SK-N-SH (cell line): ENCODE measurements at regions not wholly inside any gene's neighbourhood (a gene's known extent, or its start where the extent isn't known, plus 50 kb on each side); places are given as distances from the start of the nearest gene placed in this dataset.

Experiments
- CTCF ChIA-PET: fragments of 300-600, 350-600 bp; formaldehyde crosslinking; extraction: SDS; loops from one replicate; lab custom pipeline; 2021; lab: Yijun Ruan, JAX
- POLR2A ChIA-PET: fragments of 350-600 bp; sonication (Branson Sonifier 250); formaldehyde crosslinking; extraction: SDS; loops from one replicate; lab custom pipeline; 2020; ENCODE audit warnings: antibody characterized with exemption, inconsistent platforms; lab: Yijun Ruan, JAX
- DNase-seq: peaks from one replicate; pipeline ENCODE4 v3.0.0; 2012
- H2AFZ ChIP-seq: fragments of 200-600 bp; sonication (generic); 2 replicates; pipeline ENCODE4 v1.8.1; 2016; ENCODE audit warnings: antibody characterized with exemption, mild to moderate bottlenecking, low read depth
- H3F3A ChIP-seq: fragments of 200-600 bp; sonication (generic); replicated peaks from 2 replicates; pipeline ENCODE3; 2016; ENCODE audit warnings: antibody characterized with exemption, mild to moderate bottlenecking; ENCODE audit not compliant: insufficient read depth
- H3K27ac ChIP-seq, 2 experiments: fragments of 200-500 bp in 1 of 2; fragments of 200-600 bp in 1 of 2; sonication (Bioruptor generic) in 1 of 2; sonication (generic), shearing (Covaris generic) in 1 of 2; 2 replicates each; pipeline versions ENCODE4 v1.5.1 to v1.6.1; 2014 to 2016; ENCODE audit warnings: low read depth in 2 of 2, inconsistent platforms in 1 of 2, low read length in 1 of 2, mild to moderate bottlenecking in 1 of 2, mixed read lengths in 1 of 2
- H3K27me3 ChIP-seq: fragments of 200-600 bp; sonication (generic), shearing (Covaris generic); 2 replicates; pipeline ENCODE4 v1.6.1; 2016; ENCODE audit warnings: mixed run types; ENCODE audit not compliant: insufficient read depth
- H3K36me3 ChIP-seq, 2 experiments: fragments of 200-500 bp in 1 of 2; fragments of 200-600 bp in 1 of 2; sonication (Bioruptor generic) in 1 of 2; sonication (generic) in 1 of 2; replicated peaks in 1 of 2; 2 replicates each; pipeline versions ENCODE3 to v1.5.1; 2014 to 2016; ENCODE audit warnings: low read length in 1 of 2, mild to moderate bottlenecking in 1 of 2; ENCODE audit not compliant: insufficient read depth in 2 of 2, control insufficient read depth in 1 of 2
- H3K4me1 ChIP-seq, 2 experiments: fragments of 200-500 bp in 1 of 2; fragments of 200-600 bp in 1 of 2; sonication (Bioruptor generic) in 1 of 2; sonication (generic), shearing (Covaris generic) in 1 of 2; 2 replicates each; pipeline versions ENCODE4 v1.5.1 to v1.6.1; 2014 to 2016; ENCODE audit warnings: low read depth in 1 of 2, low read length in 1 of 2, mixed run types in 1 of 2; ENCODE audit not compliant: insufficient read depth in 2 of 2, control insufficient read depth in 1 of 2
- H3K4me2 ChIP-seq: fragments of 200-600 bp; sonication (generic), shearing (Covaris generic); 2 replicates; pipeline ENCODE4 v1.6.1; 2017; ENCODE audit warnings: mixed run types
- H3K4me3 ChIP-seq, 2 experiments: fragments of 200-500 bp in 1 of 2; fragments of 200-600 bp in 1 of 2; sonication (Bioruptor generic) in 1 of 2; sonication (generic), shearing (Covaris generic) in 1 of 2; 2 replicates each; pipeline versions ENCODE4 v1.5.1 to v1.8.1; 2014 to 2016; ENCODE audit warnings: low read depth in 2 of 2, inconsistent platforms in 1 of 2, low read length in 1 of 2, mild to moderate bottlenecking in 1 of 2, mixed read lengths in 1 of 2, moderate library complexity in 1 of 2
- H3K79me2 ChIP-seq: fragments of 200-600 bp; sonication (generic); 2 replicates; pipeline ENCODE4 v1.8.1; 2017; ENCODE audit warnings: mild to moderate bottlenecking; ENCODE audit not compliant: insufficient read depth
- H3K9ac ChIP-seq: fragments of 200-600 bp; sonication (generic); 2 replicates; pipeline ENCODE4 v1.6.1; 2017; ENCODE audit warnings: mixed run types
- H3K9me2 ChIP-seq: fragments of 200-600 bp; sonication (generic); 2 replicates; pipeline ENCODE4 v1.6.1; 2017; ENCODE audit warnings: mixed run types
- H3K9me3 ChIP-seq: fragments of 200-600 bp; sonication (generic); 2 replicates; pipeline ENCODE4 v1.6.1; 2017; ENCODE audit warnings: mixed run types, mild to moderate bottlenecking, moderate library complexity
- H4K20me1 ChIP-seq: fragments of 200-600 bp; sonication (generic); 2 replicates; pipeline ENCODE4 v1.6.1; 2017; ENCODE audit warnings: mild to moderate bottlenecking, mixed run types; ENCODE audit not compliant: insufficient read depth
- CTCF ChIP-seq: fragments of 200-600 bp; sonication (generic); IDR thresholded peaks from 2 replicates; pipeline ENCODE4 v1.6.1; 2017; ENCODE audit warnings: antibody characterized with exemption, mild to moderate bottlenecking, moderate library complexity
- EZH2phosphoT487 ChIP-seq: fragments of 200-600 bp; sonication (generic); IDR thresholded peaks from 2 replicates; pipeline ENCODE4 v1.6.1; 2017; ENCODE audit warnings: low read depth, mixed run types, mild to moderate bottlenecking, antibody characterized with exemption, moderate library complexity, borderline replicate concordance
- FOXJ3 ChIP-seq: sonication (generic); formaldehyde crosslinking; IDR thresholded peaks from 2 replicates; pipeline ENCODE4 v1.5.1; 2020; ENCODE audit warnings: mild to moderate bottlenecking, missing genetic modification reagents
- GATA2 ChIP-seq: sonication (generic); formaldehyde crosslinking; IDR thresholded peaks from 2 replicates; pipeline ENCODE4 v1.5.0; 2020; ENCODE audit warnings: mild to moderate bottlenecking, missing genetic modification reagents
- MEF2A ChIP-seq: IDR thresholded peaks from 2 replicates; pipeline ENCODE4 v1.4.0; 2012; ENCODE audit warnings: low read depth, borderline replicate concordance
- MXI1 ChIP-seq: IDR thresholded peaks from 2 replicates; pipeline ENCODE4 v1.6.1; 2012; ENCODE audit warnings: mild to moderate bottlenecking, low read depth, low read length, improper control_type of control experiment
- PBX3 ChIP-seq: IDR thresholded peaks from 2 replicates; pipeline ENCODE4; 2012
- RCOR1 ChIP-seq: fragments of 150-350 bp; IDR thresholded peaks from 2 replicates; pipeline ENCODE4 v1.6.1; 2017; ENCODE audit warnings: antibody characterized with exemption, low read length
- REST ChIP-seq: IDR thresholded peaks from 2 replicates; pipeline ENCODE4 v1.6.1; 2012; ENCODE audit warnings: mild to moderate bottlenecking, low read depth, low read length, moderate library complexity
- SIN3A ChIP-seq: IDR thresholded peaks from 2 replicates; pipeline ENCODE4 v1.6.1; 2012; ENCODE audit warnings: low read depth, mild to moderate bottlenecking, low read length, moderate library complexity, borderline replicate concordance
- SMC3 ChIP-seq: IDR thresholded peaks from 2 replicates; pipeline ENCODE4 v1.6.1; 2012; ENCODE audit warnings: low read depth, low read length, improper control_type of control experiment
- TCF12 ChIP-seq: IDR thresholded peaks from 2 replicates; pipeline ENCODE4 v1.4.0; 2012
- TEAD4 ChIP-seq: IDR thresholded peaks from 2 replicates; pipeline ENCODE4 v1.4.0; 2012; ENCODE audit warnings: mild to moderate bottlenecking, borderline replicate concordance; ENCODE audit not compliant: insufficient read depth
- USF1 ChIP-seq: IDR thresholded peaks from 2 replicates; pipeline ENCODE4 v1.4.0; 2012; ENCODE audit warnings: low read depth, borderline replicate concordance
- USF2 ChIP-seq: fragments of 150-350 bp; IDR thresholded peaks from 2 replicates; pipeline ENCODE4 v1.6.1; 2017; ENCODE audit warnings: antibody characterized with exemption, low read length, low read depth, borderline replicate concordance
- ZBTB33 ChIP-seq: IDR thresholded peaks from 2 replicates; pipeline ENCODE4 v1.4.0; 2012; ENCODE audit warnings: low read depth, borderline replicate concordance
- WGBS: methylation state at CpG from one replicate; pipeline ENCODE4 v1.1.6; 2017; ENCODE audit warnings: low lambda C conversion rate; 5-methylcytosine and 5-hydroxymethylcytosine counted together

GRCh38 chr4:100086766-100087431, 103.4 kb downstream of the DDIT4L start:
- Histone ChIP-seq H3K27me3 (no peaks in the 10 kb centered on the region), H4K20me1 (no peaks in the 10 kb centered on the region), H3K27ac (no peak overlapping the region), H2AFZ (no peak overlapping the region), H3K9me3 (no peaks in the 10 kb centered on the region)
- TF ChIP-seq MXI1: no peak
- no peak for TF ChIP-seq RCOR1
- no peak for TF ChIP-seq SIN3A
- no peak for TF ChIP-seq USF1
- TF ChIP-seq TEAD4: no peak
- TF ChIP-seq MEF2A: no peak
- TF ChIP-seq, all 33 proteins: peak for 0
- Histone ChIP-seq H3K4me2 (no peak overlapping the region), H3F3A (no peaks in the 10 kb centered on the region), H3K79me2 (no peaks in the 10 kb centered on the region), H3K9ac (no peak overlapping the region), H3K9me2 (no peaks in the 10 kb centered on the region), H3K4me1 (no peaks in the 10 kb centered on the region), H3K4me3 (no peak overlapping the region), H3K36me3 (no peaks in the 10 kb centered on the region)
- WGBS: 73% methylated on average over 6 of the region's 6 CpGs
- CTCF ChIA-PET: interaction anchor here (1.2 to 1.7 kb wide), 2 partner anchors 9 kb away, joined by 4 to 5 read pairs; no protein-coding TSS in a partner anchor
- POLR2A ChIA-PET: no interaction called here
- DNase-seq: no peak

- ChIA-PET CTCF (interaction anchor here (0.9 kb wide), 1 partner anchor 8 kb away, joined by 4 read pairs; no protein-coding TSS in a partner anchor), POLR2A (no interaction called here)
- no peak for DNase-seq
- WGBS: 27% methylated on average over 1 of the region's 1 CpG
- Histone ChIP-seq H2AFZ (no peak overlapping the region), H3K36me3 (no peaks in the 10 kb centered on the region), H3K27ac (no peak overlapping the region), H3K9ac (no peak overlapping the region), H4K20me1 (no peaks in the 10 kb centered on the region), H3F3A (no peaks in the 10 kb centered on the region), H3K4me3 (no peak overlapping the region), H3K4me2 (no peak overlapping the region), H3K9me2 (no peaks in the 10 kb centered on the region), H3K79me2 (no peaks in the 10 kb centered on the region), H3K9me3 (no peaks in the 10 kb centered on the region), H3K27me3 (no peaks in the 10 kb centered on the region), H3K4me1 (no peaks in the 10 kb centered on the region)
- TF ChIP-seq SMC3 (no peak), FOXJ3 (CRISPR knock-in tag) (no peak), GATA2 (CRISPR knock-in tag) (no peak), USF2 (no peak), EZH2phosphoT487 (no peak), MEF2A (no peak), REST (no peak), CTCF (no peak), TCF12 (no peak), ZBTB33 (no peak), PBX3 (no peak)
These were observed 105.4 kb downstream of the DDIT4L start for GRCh38 chr4:100084892-100085291.
